ENCODE measurements at regions not wholly inside any gene's neighbourhood (a gene's known extent, or its start where the extent isn't known, plus 50 kb on each side); places are given as distances from the start of the nearest gene placed in this dataset.

DNA sequence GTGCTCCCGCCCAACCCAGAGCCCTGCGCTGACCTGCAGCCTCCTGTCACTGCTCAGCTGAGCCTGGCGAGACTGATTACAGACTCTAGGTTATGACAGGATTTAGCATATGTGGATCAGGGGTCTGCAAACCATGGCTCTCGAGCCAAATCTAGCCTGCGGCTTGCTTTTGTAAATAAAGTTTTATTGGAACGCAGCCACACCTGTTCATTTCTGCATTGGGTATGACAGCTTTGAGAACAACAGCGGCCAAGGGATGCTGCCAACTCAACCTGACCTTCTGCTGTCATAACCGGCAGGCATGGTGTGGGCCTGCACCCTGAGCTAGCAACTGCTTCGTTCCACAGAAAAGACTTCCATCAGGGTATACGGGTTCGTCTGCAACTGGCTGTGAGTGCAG lies 50.5 kb upstream of the IQSEC1 start:
- Histone ChIP-seq H3K27me3 (ENCODE audit: control insufficient read depth in 3 of 3, insufficient read depth in 3 of 3, low read length in 2 of 3) (peaks cover 0 to 3% (median 0%) of the 10 kb centered on the region in 3 donors), H3K27ac (ENCODE audit: low read depth in 1 of 2, low read length in 1 of 2) (no peak overlapping the region), H3K36me3 (ENCODE audit: control insufficient read depth in 4 of 4, insufficient read depth in 4 of 4, low read length in 4 of 4) (no peaks in the 10 kb centered on the region), H3K9me3 (ENCODE audit: control insufficient read depth in 4 of 4, insufficient read depth in 3 of 4, low read length in 3 of 4) (no peaks in the 10 kb centered on the region), H3K9ac (ENCODE audit: insufficient read depth in 1 of 2, low read length in 2 of 2) (no peak overlapping the region), H3K4me3 (no peak overlapping the region), H3K4me1 (ENCODE audit: control insufficient read depth in 5 of 5, insufficient read depth in 5 of 5, low read length in 5 of 5) (no peaks in the 10 kb centered on the region)
- DNase-seq (no peak), ATAC-seq (ENCODE audit: insufficient read depth, low FRiP score) (no peak)
- WGBS, 2 donors, result 90 to 93% methylated on average over 11 of the region's 11 CpGs
- TF ChIP-seq, protein P1, sequence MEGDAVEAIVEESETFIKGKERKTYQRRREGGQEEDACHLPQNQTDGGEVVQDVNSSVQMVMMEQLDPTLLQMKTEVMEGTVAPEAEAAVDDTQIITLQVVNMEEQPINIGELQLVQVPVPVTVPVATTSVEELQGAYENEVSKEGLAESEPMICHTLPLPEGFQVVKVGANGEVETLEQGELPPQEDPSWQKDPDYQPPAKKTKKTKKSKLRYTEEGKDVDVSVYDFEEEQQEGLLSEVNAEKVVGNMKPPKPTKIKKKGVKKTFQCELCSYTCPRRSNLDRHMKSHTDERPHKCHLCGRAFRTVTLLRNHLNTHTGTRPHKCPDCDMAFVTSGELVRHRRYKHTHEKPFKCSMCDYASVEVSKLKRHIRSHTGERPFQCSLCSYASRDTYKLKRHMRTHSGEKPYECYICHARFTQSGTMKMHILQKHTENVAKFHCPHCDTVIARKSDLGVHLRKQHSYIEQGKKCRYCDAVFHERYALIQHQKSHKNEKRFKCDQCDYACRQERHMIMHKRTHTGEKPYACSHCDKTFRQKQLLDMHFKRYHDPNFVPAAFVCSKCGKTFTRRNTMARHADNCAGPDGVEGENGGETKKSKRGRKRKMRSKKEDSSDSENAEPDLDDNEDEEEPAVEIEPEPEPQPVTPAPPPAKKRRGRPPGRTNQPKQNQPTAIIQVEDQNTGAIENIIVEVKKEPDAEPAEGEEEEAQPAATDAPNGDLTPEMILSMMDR (IDR thresholded peaks at IDR 0.05; ENCODE audit: control extremely low read depth, extremely low read depth), result no peak

DNA sequence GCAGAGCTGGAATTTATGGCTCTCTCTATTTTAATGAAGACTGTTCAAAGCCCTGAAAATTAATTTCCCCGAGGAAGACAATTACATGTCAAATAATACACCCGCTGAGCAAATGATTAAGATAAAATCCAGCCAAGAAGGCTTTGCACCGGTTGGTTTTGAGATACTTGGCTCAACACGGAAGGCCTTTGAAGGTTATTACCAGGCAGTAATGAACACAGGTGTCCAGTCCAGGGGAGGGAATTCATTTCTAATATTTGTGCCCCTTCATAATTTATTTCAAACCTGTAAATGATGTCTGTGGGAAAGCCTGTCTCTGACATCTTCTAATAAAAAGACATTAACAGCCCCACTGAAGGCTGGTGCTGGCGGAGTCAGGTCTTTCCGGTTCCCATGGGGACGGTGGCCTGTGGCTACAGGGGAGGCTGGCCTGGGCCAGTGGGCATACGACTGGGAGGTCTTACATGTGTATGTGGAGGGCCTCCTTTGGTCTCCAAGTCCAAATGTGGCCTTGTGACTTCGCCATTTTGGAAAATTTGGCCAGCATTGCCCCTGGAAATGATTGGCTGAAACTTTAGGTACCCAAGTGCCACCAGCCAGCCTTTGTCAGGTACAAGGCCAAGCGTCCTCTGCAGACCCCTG lies 49.9 kb upstream of the IQSEC1 start:
- Histone ChIP-seq H3K4me1 (ENCODE audit: control insufficient read depth in 5 of 5, insufficient read depth in 5 of 5, low read length in 5 of 5) (no peaks in the 10 kb centered on the region), H3K9me3 (ENCODE audit: control insufficient read depth in 4 of 4, insufficient read depth in 3 of 4, low read length in 3 of 4) (no peaks in the 10 kb centered on the region), H3K9ac (ENCODE audit: insufficient read depth in 1 of 2, low read length in 2 of 2) (no peak overlapping the region), H3K36me3 (ENCODE audit: control insufficient read depth in 4 of 4, insufficient read depth in 4 of 4, low read length in 4 of 4) (no peaks in the 10 kb centered on the region), H3K4me3 (no peak overlapping the region), H3K27me3 (ENCODE audit: control insufficient read depth in 3 of 3, insufficient read depth in 3 of 3, low read length in 2 of 3) (peaks cover 0 to 2% (median 0%) of the 10 kb centered on the region in 3 donors), H3K27ac (ENCODE audit: low read depth in 1 of 2, low read length in 1 of 2) (no peak overlapping the region)
- ATAC-seq (ENCODE audit: insufficient read depth, low FRiP score) (no peak), DNase-seq (no peak)
- TF ChIP-seq, protein P1 (IDR thresholded peaks at IDR 0.05; ENCODE audit: control extremely low read depth, extremely low read depth), result no peak
- WGBS, 2 donors, result 85 to 89% methylated on average over 10 of the region's 10 CpGs
